Activated T-cell treated with anti-CD3 and anti-CD28 coated beads, Interleukin-2, amount 50 U/mL, for 4 hours (primary cell): ENCODE measurements at regions not wholly inside any gene's neighbourhood (a gene's known extent, or its start where the extent isn't known, plus 50 kb on each side); places are given as distances from the start of the nearest gene placed in this dataset.

ENCODE experiments used
- ATAC-seq, 2 donors: fragments of 200-7000 bp; cut with Tn5 transposase; one replicate each; pipeline ENCODE4 v1.10.0; 2021
- DNase-seq: peaks from one replicate; pipeline ENCODE4 v3.0.0-alpha.2; 2020
- H3K27me3 Mint-ChIP-seq: one replicate; pipeline ENCODE4 v1.8.0; 2021; ENCODE audit warnings: low read depth, mixed read lengths
- H3K36me3 Mint-ChIP-seq: one replicate; pipeline ENCODE4 v1.8.0; 2022; ENCODE audit warnings: mixed read lengths; ENCODE audit not compliant: insufficient read depth
- H3K4me1 Mint-ChIP-seq: one replicate; pipeline ENCODE4 v1.8.0; 2021; ENCODE audit warnings: low read depth, mixed read lengths
- H3K4me3 Mint-ChIP-seq: one replicate; pipeline ENCODE4 v1.8.0; 2021; ENCODE audit warnings: mild to moderate bottlenecking, moderate library complexity, mixed read lengths
- H3K9me3 Mint-ChIP-seq: one replicate; pipeline ENCODE4 v1.8.0; 2021; ENCODE audit warnings: mixed read lengths

GRCh38 chr4:140316799-140317198 is 56.6 kb upstream of the SCOC start:
- Mint-ChIP-seq H3K36me3 (peaks cover 2% of the 10 kb centered on the region), H3K27me3 (peaks cover 8% of the 10 kb centered on the region), H3K4me3 (no peak overlapping the region), H3K4me1 (no peaks in the 10 kb centered on the region), H3K9me3 (peaks cover 8% of the 10 kb centered on the region)
- ATAC-seq: no peak
- DNase-seq: no peak

DNA sequence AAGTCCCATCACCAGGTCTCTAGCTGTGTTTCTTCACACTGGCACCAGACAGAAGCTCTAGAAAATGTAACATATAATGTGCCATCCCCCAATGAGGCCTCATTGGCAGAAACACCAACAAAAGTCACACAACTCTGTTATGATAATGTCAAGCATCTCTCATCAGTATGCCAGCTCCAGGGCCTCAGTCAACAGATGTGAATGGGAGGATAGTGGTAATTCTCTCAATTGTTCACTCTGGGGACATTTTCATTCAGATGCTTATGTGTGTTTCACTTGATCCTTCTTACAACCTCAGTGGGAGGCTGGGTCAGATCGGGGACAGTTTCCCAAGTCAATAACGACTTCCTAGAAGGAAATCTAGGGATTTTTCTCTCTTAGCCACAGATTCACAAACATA is 57.5 kb upstream of the SCOC start:
- DNase-seq (no peak), ATAC-seq (no peak)
- H3K9me3 Mint-ChIP-seq: peaks cover 4% of the 10 kb centered on the region
- no peaks in the 10 kb centered on the region for H3K4me1 Mint-ChIP-seq
- peaks cover 2% of the 10 kb centered on the region for H3K36me3 Mint-ChIP-seq
- no peak overlapping the region for H3K4me3 Mint-ChIP-seq
- peaks cover 8% of the 10 kb centered on the region for H3K27me3 Mint-ChIP-seq

- H3K36me3 Mint-ChIP-seq: peaks cover 2% of the 10 kb centered on the region
- peaks cover 10% of the 10 kb centered on the region for H3K27me3 Mint-ChIP-seq
- ATAC-seq (no peak), DNase-seq (no peak)
- H3K4me1 Mint-ChIP-seq: no peaks in the 10 kb centered on the region
- H3K9me3 Mint-ChIP-seq: peaks cover 4% of the 10 kb centered on the region
- H3K4me3 Mint-ChIP-seq: no peak overlapping the region
Measured at GRCh38 chr4:140315438-140315837, 58.0 kb upstream of the SCOC start.

DNA sequence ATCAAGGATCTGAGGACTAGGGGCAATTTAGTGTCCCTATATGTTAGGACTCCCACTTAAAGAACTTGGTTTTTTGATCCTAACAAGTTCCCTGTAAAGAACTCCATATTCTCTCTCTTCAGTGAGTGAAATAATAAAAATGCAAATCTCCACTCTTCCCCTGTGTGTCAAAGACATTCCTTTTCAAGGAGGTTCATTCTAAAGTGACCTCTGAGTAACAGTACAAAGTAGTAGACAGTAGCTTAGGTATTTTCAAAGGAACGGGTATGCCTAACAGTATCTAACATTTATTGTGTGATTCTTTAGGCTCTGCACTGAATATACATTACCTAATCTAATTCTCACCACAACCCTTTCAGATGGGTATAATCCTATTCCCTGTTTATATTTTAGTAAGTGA is 58.4 kb upstream of the SCOC start:
- ATAC-seq (no peak), DNase-seq (no peak)
- H3K27me3 Mint-ChIP-seq: peaks cover 9% of the 10 kb centered on the region
- no peaks in the 10 kb centered on the region for H3K4me1 Mint-ChIP-seq
- no peak overlapping the region for H3K4me3 Mint-ChIP-seq
- peaks cover 4% of the 10 kb centered on the region for H3K9me3 Mint-ChIP-seq
- peaks cover 2% of the 10 kb centered on the region for H3K36me3 Mint-ChIP-seq

GRCh38 chr4:140312100-140312499 is 61.3 kb upstream of the SCOC start:
- H3K4me3 Mint-ChIP-seq: no peak overlapping the region
- H3K36me3 Mint-ChIP-seq: no peaks in the 10 kb centered on the region
- H3K27me3 Mint-ChIP-seq: peaks cover 6% of the 10 kb centered on the region
- ATAC-seq (no peak), DNase-seq (no peak)
- H3K9me3 Mint-ChIP-seq: no peaks in the 10 kb centered on the region
- no peaks in the 10 kb centered on the region for H3K4me1 Mint-ChIP-seq

GRCh38 chr4:140311257-140311835 is 62.1 kb upstream of the SCOC start:
- Mint-ChIP-seq H3K4me3 (no peak overlapping the region), H3K36me3 (no peaks in the 10 kb centered on the region), H3K9me3 (no peaks in the 10 kb centered on the region), H3K27me3 (peaks cover 6% of the 10 kb centered on the region), H3K4me1 (no peaks in the 10 kb centered on the region)
- no peak for ATAC-seq
- DNase-seq: no peak

DNA sequence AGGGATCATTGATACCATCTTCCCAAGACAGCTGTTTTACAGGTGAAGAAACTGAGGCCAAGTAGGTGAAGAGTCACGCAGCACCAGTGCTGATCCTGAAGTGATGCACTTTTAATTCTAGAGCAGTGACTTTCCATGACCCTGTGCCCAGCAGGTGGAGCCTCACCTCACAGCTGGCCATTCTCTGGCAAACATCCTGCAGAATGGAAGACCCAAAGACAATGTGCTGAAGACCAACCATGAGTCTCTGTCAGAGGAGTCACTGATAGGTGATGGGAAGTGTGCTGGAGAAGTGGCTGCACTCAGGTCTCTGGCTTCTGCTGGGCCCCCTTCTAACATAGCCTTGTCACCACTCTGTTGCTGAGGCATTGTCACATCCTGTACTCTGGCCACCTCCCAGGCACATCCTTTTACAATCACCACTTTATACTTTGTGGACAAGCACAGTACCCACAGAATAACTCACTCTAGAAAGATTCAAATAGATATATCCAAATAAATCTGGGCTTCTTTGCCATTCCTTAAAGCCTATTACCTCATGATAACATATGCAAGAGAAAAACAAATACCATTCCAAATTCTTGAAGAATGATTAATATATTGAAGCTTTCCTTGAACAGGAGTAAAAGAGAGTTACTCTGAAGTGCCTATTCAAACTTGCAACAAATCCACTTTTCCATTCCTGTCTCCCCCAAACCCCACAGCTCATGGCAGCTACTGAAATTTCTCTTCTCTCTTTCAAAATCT is 64.1 kb upstream of the SCOC start:
- Mint-ChIP-seq H3K4me3 (no peak overlapping the region), H3K4me1 (no peaks in the 10 kb centered on the region), H3K27me3 (peaks cover 5% of the 10 kb centered on the region), H3K9me3 (no peaks in the 10 kb centered on the region), H3K36me3 (no peaks in the 10 kb centered on the region)
- ATAC-seq (no peak), DNase-seq (no peak)

- no peak overlapping the region for H3K4me3 Mint-ChIP-seq
- no peaks in the 10 kb centered on the region for H3K36me3 Mint-ChIP-seq
- ATAC-seq (no peak), DNase-seq (no peak)
- no peaks in the 10 kb centered on the region for H3K9me3 Mint-ChIP-seq
- peaks cover 4% of the 10 kb centered on the region for H3K27me3 Mint-ChIP-seq
- H3K4me1 Mint-ChIP-seq: no peaks in the 10 kb centered on the region
Measured at GRCh38 chr4:140308366-140309123, 64.9 kb upstream of the SCOC start.

GRCh38 chr4:140305053-140305452 is 68.4 kb upstream of the SCOC start:
- H3K4me1 Mint-ChIP-seq: no peaks in the 10 kb centered on the region
- no peaks in the 10 kb centered on the region for H3K36me3 Mint-ChIP-seq
- H3K9me3 Mint-ChIP-seq: no peaks in the 10 kb centered on the region
- ATAC-seq (no peak), DNase-seq (no peak)
- no peak overlapping the region for H3K4me3 Mint-ChIP-seq
- H3K27me3 Mint-ChIP-seq: peaks cover 2% of the 10 kb centered on the region

- DNase-seq (no peak), ATAC-seq (no peak)
- Mint-ChIP-seq H3K4me1 (no peaks in the 10 kb centered on the region), H3K9me3 (no peaks in the 10 kb centered on the region), H3K4me3 (no peak overlapping the region), H3K36me3 (no peaks in the 10 kb centered on the region), H3K27me3 (peaks cover 2% of the 10 kb centered on the region)
Measured at GRCh38 chr4:140304346-140304745, 69.1 kb upstream of the SCOC start.

DNA sequence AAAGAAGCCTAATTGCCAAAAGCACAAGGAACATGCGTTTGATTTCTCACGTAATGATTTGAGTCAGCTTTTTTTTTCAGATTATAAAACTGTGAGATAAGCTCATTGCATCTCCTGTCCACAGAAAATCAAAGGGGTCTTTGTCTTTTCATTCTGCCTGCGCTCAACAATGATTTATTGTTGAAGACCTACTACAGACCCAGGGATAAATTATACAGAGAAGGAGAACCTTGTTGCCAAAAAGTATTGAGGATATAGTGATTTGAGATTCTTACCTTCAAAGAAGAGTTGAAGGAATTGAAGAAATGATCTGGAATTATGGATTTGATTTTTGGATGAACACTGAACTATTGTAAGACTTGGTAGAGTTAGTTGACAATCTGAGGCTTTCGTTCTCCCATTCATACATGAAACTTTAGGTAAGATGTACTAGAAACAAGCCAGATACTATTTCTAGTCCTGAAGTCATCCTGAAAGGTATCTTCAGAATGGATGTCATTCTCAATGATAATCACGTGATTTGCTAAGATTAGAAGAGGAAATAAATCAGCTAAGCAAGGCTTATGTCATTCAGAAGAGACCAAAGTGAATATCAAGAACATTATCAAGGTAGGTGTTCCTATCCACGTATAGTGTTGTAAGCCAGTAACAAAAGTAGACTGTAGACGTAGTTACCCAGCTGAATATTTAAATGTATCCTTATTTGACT is 71.1 kb upstream of the SCOC start:
- Mint-ChIP-seq H3K4me3 (no peak overlapping the region), H3K9me3 (no peaks in the 10 kb centered on the region), H3K27me3 (peaks cover 2% of the 10 kb centered on the region), H3K4me1 (no peaks in the 10 kb centered on the region), H3K36me3 (no peaks in the 10 kb centered on the region)
- ATAC-seq (no peak), DNase-seq (no peak)

DNA sequence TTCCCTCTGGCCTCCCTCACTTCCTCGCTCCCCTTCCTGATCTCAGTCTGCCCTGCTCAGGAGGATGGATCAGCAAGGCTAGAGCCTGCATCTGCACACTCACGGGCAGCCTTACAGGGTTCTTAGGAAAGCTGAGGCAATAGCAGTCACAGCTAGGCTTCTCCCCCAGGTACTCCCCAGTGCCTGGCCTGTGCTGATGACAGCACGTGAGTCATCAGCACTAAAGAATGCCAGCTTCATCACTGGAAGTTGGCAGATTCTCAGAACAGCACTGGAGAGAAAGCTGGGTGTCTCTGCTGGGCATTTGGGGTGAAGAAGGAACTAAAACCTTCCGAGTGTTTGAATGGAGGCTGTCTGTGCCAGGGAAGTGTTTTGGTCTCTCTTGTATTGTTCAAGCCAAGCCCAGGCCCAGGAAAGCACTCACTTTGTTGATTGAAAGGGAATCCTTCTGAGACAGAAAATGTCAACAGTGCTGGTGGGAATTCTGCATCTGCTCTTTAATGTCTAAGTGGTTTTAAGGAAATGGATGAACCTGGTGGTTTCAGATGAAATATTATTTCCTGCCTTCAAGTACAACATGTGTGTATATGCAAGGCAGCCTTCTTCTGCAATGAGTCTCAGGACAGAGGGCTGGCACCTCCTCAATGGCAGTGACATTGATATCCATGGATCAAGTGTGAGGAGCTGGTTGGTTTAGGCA is 73.0 kb upstream of the SCOC start:
- no peaks in the 10 kb centered on the region for H3K9me3 Mint-ChIP-seq
- no peaks in the 10 kb centered on the region for H3K4me1 Mint-ChIP-seq
- no peak overlapping the region for H3K4me3 Mint-ChIP-seq
- H3K36me3 Mint-ChIP-seq: no peaks in the 10 kb centered on the region
- DNase-seq (no peak), ATAC-seq (peak in 1 of 2 donors; percentile 27)
- H3K27me3 Mint-ChIP-seq: no peaks in the 10 kb centered on the region

DNA sequence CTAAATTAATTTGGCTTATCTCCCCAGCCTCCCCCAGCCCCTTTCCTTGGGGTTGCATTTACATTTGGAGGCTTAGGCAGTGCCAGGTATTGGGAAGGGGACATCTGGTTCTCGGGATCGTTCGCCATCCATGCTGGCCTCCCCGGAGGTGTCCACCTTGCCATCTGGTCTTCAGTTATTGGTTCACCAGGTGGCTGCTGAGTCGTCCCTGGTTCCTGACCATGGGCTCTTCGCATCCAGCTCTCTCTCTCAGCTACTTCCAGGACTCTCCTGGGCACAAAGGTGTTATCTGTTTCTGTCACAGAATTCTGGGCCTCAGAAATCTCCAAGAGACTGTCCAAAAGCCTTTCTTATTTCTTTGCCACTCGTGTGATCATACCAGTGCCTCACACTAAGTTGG is 75.4 kb upstream of the SCOC start:
- DNase-seq (no peak), ATAC-seq (no peak)
- H3K4me3 Mint-ChIP-seq: no peak overlapping the region
- no peaks in the 10 kb centered on the region for H3K9me3 Mint-ChIP-seq
- H3K4me1 Mint-ChIP-seq: no peaks in the 10 kb centered on the region
- no peaks in the 10 kb centered on the region for H3K27me3 Mint-ChIP-seq
- no peaks in the 10 kb centered on the region for H3K36me3 Mint-ChIP-seq

DNA sequence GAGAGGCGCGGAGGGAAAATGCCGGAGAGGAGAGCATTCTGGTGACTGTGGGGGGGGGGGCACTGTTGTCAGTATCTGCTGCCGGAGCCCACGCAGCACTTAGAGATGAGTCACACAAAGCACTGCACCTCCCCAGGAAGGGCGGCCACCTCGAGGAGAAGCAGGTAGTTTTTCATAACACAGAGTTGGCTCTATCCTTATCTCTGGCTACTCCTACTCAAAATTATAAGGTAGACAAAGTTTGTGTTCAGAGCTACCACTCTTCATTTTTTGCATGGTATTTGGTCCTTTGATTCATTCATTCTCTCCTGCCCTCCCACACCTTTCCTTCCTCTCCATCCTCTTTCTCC is 76.2 kb upstream of the SCOC start:
- no peak overlapping the region for H3K4me3 Mint-ChIP-seq
- H3K27me3 Mint-ChIP-seq: no peaks in the 10 kb centered on the region
- no peak for DNase-seq
- H3K9me3 Mint-ChIP-seq: no peaks in the 10 kb centered on the region
- no peaks in the 10 kb centered on the region for H3K4me1 Mint-ChIP-seq
- peak in 1 of 2 donors; percentile 35 for ATAC-seq
- no peaks in the 10 kb centered on the region for H3K36me3 Mint-ChIP-seq
